GM23338 (cell line): ENCODE measurements at regions not wholly inside any gene's neighbourhood (a gene's known extent, or its start where the extent isn't known, plus 50 kb on each side); places are given as distances from the start of the nearest gene placed in this dataset.

Experiments used
- ATAC-seq: fragments of 200-7000 bp; cut with Tn5 transposase; 3 replicates; pipeline ENCODE4 v1.9.1; 2020
- DNase-seq: peaks from one replicate; pipeline ENCODE4 v3.0.0-alpha.2; 2015; ENCODE audit warnings: low spot score
- H2AFZ ChIP-seq: fragments of 200-600 bp; sonication (generic); 2 replicates; pipeline ENCODE4 v1.8.0; 2016; ENCODE audit warnings: antibody characterized with exemption, mild to moderate bottlenecking, moderate library complexity
- H3F3A ChIP-seq: fragments of 200-600 bp; sonication (generic); replicated peaks from 2 replicates; pipeline ENCODE4 v1.8.0; 2017; ENCODE audit warnings: antibody characterized with exemption, mixed run types, low read depth
- H3K27ac ChIP-seq: fragments of 200-600 bp; sonication (generic); 2 replicates; pipeline ENCODE4 v1.6.1; 2016; ENCODE audit warnings: low read depth
- H3K27me3 ChIP-seq: fragments of 200-600 bp; sonication (generic); 2 replicates; pipeline ENCODE4 v1.8.0; 2016; ENCODE audit warnings: mild to moderate bottlenecking, mixed run types, moderate library complexity; ENCODE audit not compliant: insufficient read depth
- H3K36me3 ChIP-seq: fragments of 200-600 bp; sonication (generic); 2 replicates; pipeline ENCODE4 v1.8.0; 2016; ENCODE audit warnings: mild to moderate bottlenecking; ENCODE audit not compliant: insufficient read depth
- H3K4me1 ChIP-seq: fragments of 200-600 bp; sonication (generic); 2 replicates; pipeline ENCODE4 v1.8.0; 2016; ENCODE audit warnings: mild to moderate bottlenecking, moderate library complexity; ENCODE audit not compliant: insufficient read depth
- H3K4me2 ChIP-seq: fragments of 200-600 bp; sonication (generic); 2 replicates; pipeline ENCODE4 v1.7.1; 2017; ENCODE audit warnings: mixed run types
- H3K4me3 ChIP-seq: fragments of 200-600 bp; sonication (generic); 2 replicates; pipeline ENCODE4 v1.6.1; 2016; ENCODE audit warnings: mixed run types
- H3K79me2 ChIP-seq: fragments of 200-600 bp; sonication (generic); replicated peaks from 2 replicates; pipeline ENCODE4 v1.8.0; 2017; ENCODE audit warnings: mild to moderate bottlenecking; ENCODE audit not compliant: insufficient read depth
- H3K9me2 ChIP-seq: fragments of 200-600 bp; sonication (generic); 2 replicates; pipeline ENCODE4 v1.8.0; 2017; ENCODE audit not compliant: insufficient read depth
- H4K20me1 ChIP-seq: fragments of 200-600 bp; sonication (generic); replicated peaks from 2 replicates; pipeline ENCODE4 v1.8.0; 2017; ENCODE audit warnings: mild to moderate bottlenecking; ENCODE audit not compliant: insufficient read depth
- H3K27ac Mint-ChIP-seq: 2 replicates; pipeline ENCODE4 v1.8.0; 2020; ENCODE audit warnings: inconsistent platforms, mild to moderate bottlenecking, moderate library complexity, mixed read lengths
- H3K27me3 Mint-ChIP-seq: 3 replicates; pipeline ENCODE4 v1.8.0; 2022; ENCODE audit warnings: low read depth, mild to moderate bottlenecking, moderate library complexity, mixed read lengths, inconsistent platforms; ENCODE audit not compliant: insufficient read depth, poor library complexity
- H3K36me3 Mint-ChIP-seq: 3 replicates; pipeline ENCODE4 v1.8.0; 2021; ENCODE audit warnings: low read depth, mild to moderate bottlenecking, inconsistent platforms, moderate library complexity, mixed read lengths
- H3K4me1 Mint-ChIP-seq: 3 replicates; pipeline ENCODE4 v1.8.0; 2020; ENCODE audit warnings: mild to moderate bottlenecking, inconsistent platforms, mixed read lengths
- H3K4me3 Mint-ChIP-seq: 3 replicates; pipeline ENCODE4 v1.8.0; 2021; ENCODE audit warnings: moderate library complexity, mild to moderate bottlenecking, inconsistent platforms, mixed read lengths
- H3K9me3 Mint-ChIP-seq: 3 replicates; pipeline ENCODE4 v1.8.0; 2020; ENCODE audit warnings: moderate library complexity, mild to moderate bottlenecking, inconsistent platforms, mixed read lengths
- CREB1 ChIP-seq: fragments of 250-450 bp; sonication (Bioruptor Pico); IDR thresholded peaks from 2 replicates; pipeline ENCODE4 v1.5.0; 2020; ENCODE audit warnings: low read depth, mild to moderate bottlenecking, moderate library complexity
- CTCF ChIP-seq, 2 experiments: fragments of 200-600 bp in 1 of 2; sonication (generic) in 1 of 2; conservative IDR thresholded peaks; 2 replicates each; pipeline versions ENCODE4 v1.5.1 to v1.6.1; 2016 to 2017; ENCODE audit warnings: antibody characterized with exemption in 2 of 2, low read depth in 2 of 2, mild to moderate bottlenecking in 2 of 2, moderate library complexity in 1 of 2
- ETS1 ChIP-seq: IDR thresholded peaks from 2 replicates; pipeline ENCODE4 v1.6.1; 2016; ENCODE audit warnings: antibody characterized with exemption
- EZH2 ChIP-seq: fragments of 200-600 bp; sonication (generic); IDR thresholded peaks from one replicate; pipeline ENCODE4 v1.8.0; 2017; ENCODE audit warnings: antibody characterized with exemption, mild to moderate bottlenecking, low read depth; ENCODE audit not compliant: unreplicated experiment
- EZH2phosphoT487 ChIP-seq: fragments of 200-600 bp; sonication (generic); IDR thresholded peaks from one replicate; pipeline ENCODE4 v1.8.1; 2018; ENCODE audit warnings: antibody characterized with exemption; ENCODE audit not compliant: unreplicated experiment
- JUNB ChIP-seq: IDR thresholded peaks from one replicate; pipeline ENCODE4 v1.6.1; 2016; ENCODE audit warnings: antibody characterized with exemption; ENCODE audit not compliant: unreplicated experiment
- NANOG ChIP-seq: IDR thresholded peaks from 2 replicates; pipeline ENCODE4 v1.6.1; 2016; ENCODE audit warnings: antibody characterized with exemption, borderline replicate concordance
- POLR2AphosphoS5 ChIP-seq: IDR thresholded peaks from 2 replicates; pipeline ENCODE4 v1.6.1; 2016; ENCODE audit warnings: antibody characterized with exemption, low read depth
- STAT1 ChIP-seq: IDR thresholded peaks from one replicate; pipeline ENCODE4 v1.6.1; 2016; ENCODE audit warnings: antibody characterized with exemption; ENCODE audit not compliant: unreplicated experiment
- ZNF114 ChIP-seq: fragments of 250-450 bp; sonication (Bioruptor Pico); IDR thresholded peaks from 2 replicates; pipeline ENCODE4 v1.5.0; 2020; ENCODE audit warnings: mild to moderate bottlenecking, moderate library complexity
- ZNF331 ChIP-seq: fragments of 250-450 bp; sonication (Bioruptor Pico); IDR thresholded peaks from 2 replicates; pipeline ENCODE4 v1.5.0; 2020; ENCODE audit warnings: low read depth, mild to moderate bottlenecking, moderate library complexity
- ZNF462 ChIP-seq: fragments of 250-450 bp; sonication (Bioruptor Pico); IDR thresholded peaks from 2 replicates; pipeline ENCODE4 v1.5.0; 2020; ENCODE audit warnings: mild to moderate bottlenecking, moderate library complexity
- TF ChIP-seq, protein P1 (sequence below): IDR thresholded peaks from one replicate; pipeline ENCODE4 v1.6.1; 2018; ENCODE audit warnings: antibody characterized with exemption; ENCODE audit not compliant: unreplicated experiment

GRCh38 chr12:45532113-45532512, 197.4 kb upstream of the ARID2 start:
- no peaks in the 10 kb centered on the region for H3F3A ChIP-seq
- H3K27ac Mint-ChIP-seq: no peak overlapping the region

More at GRCh38 chr12:45532113-45532512, 197.4 kb upstream of the ARID2 start:
- Histone ChIP-seq H3K9me2 (no peaks in the 10 kb centered on the region), H3K27me3 (no peaks in the 10 kb centered on the region), H2AFZ (peak overlapping the region; percentile 75; the same call in 1 of the 2 replicates), H3K4me1 (0 out of 2 replicates have a peak, but pooled peaks cover 6% of the 10 kb centered on the region), H4K20me1 (no peaks in the 10 kb centered on the region), H3K4me3 (no peak overlapping the region), H3K36me3 (no peaks in the 10 kb centered on the region), H3K79me2 (no peaks in the 10 kb centered on the region), H3K4me2 (no peak overlapping the region), H3K27ac (no peak overlapping the region)
- TF ChIP-seq ZNF462 (CRISPR knock-in tag) (no peak), EZH2 (no peak), ZNF331 (CRISPR knock-in tag) (no peak), STAT1 (no peak), JUNB (no peak), ZNF114 (CRISPR knock-in tag) (no peak), CREB1 (no peak), CTCF (conservative IDR thresholded peaks at IDR 0.05; ENCODE audit: low read depth in 2 of 2) (no peak), EZH2phosphoT487 (no peak), POLR2AphosphoS5 (no peak), ETS1 (no peak), NANOG (no peak)
- TF ChIP-seq, protein P1, sequence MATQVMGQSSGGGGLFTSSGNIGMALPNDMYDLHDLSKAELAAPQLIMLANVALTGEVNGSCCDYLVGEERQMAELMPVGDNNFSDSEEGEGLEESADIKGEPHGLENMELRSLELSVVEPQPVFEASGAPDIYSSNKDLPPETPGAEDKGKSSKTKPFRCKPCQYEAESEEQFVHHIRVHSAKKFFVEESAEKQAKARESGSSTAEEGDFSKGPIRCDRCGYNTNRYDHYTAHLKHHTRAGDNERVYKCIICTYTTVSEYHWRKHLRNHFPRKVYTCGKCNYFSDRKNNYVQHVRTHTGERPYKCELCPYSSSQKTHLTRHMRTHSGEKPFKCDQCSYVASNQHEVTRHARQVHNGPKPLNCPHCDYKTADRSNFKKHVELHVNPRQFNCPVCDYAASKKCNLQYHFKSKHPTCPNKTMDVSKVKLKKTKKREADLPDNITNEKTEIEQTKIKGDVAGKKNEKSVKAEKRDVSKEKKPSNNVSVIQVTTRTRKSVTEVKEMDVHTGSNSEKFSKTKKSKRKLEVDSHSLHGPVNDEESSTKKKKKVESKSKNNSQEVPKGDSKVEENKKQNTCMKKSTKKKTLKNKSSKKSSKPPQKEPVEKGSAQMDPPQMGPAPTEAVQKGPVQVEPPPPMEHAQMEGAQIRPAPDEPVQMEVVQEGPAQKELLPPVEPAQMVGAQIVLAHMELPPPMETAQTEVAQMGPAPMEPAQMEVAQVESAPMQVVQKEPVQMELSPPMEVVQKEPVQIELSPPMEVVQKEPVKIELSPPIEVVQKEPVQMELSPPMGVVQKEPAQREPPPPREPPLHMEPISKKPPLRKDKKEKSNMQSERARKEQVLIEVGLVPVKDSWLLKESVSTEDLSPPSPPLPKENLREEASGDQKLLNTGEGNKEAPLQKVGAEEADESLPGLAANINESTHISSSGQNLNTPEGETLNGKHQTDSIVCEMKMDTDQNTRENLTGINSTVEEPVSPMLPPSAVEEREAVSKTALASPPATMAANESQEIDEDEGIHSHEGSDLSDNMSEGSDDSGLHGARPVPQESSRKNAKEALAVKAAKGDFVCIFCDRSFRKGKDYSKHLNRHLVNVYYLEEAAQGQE: no peak
- Mint-ChIP-seq H3K27me3 (no peaks in the 10 kb centered on the region), H3K4me3 (no peak overlapping the region), H3K9me3 (peaks cover 9% of the 10 kb centered on the region; the same call in 2 of the 3 replicates), H3K36me3 (peaks cover 8% of the 10 kb centered on the region; the same call in 1 of the 3 replicates), H3K4me1 (no peaks in the 10 kb centered on the region; the same call in 1 of the 3 replicates)
- peak; percentile 76 for ATAC-seq
- DNase-seq: peak; percentile 11
